A673 (cell line): ENCODE measurements at regions not wholly inside any gene's neighbourhood (a gene's known extent, or its start where the extent isn't known, plus 50 kb on each side); places are given as distances from the start of the nearest gene placed in this dataset.

ENCODE experiments used
- BruUV-seq: library from RNA; stranded (reverse); fragments of 400-500 nt; replicated peaks from 2 replicates; lab custom pipeline; 2021; lab: Mats Ljungman, UMichigan
- CTCF ChIA-PET: fragments of 300-600 bp; sonication (Branson Sonifier 250); formaldehyde crosslinking; loops from one replicate; lab custom pipeline; 2022; ENCODE audit warnings: antibody characterized with exemption; lab: Charles Lee
- POLR2A ChIA-PET: fragments of 300-600 bp; sonication (Branson Sonifier 250); formaldehyde crosslinking; loops from one replicate; lab custom pipeline; 2022; ENCODE audit warnings: antibody characterized with exemption; ENCODE audit not compliant: low non-redundant PET; lab: Charles Lee
- DNase-seq: peaks from one replicate; pipeline ENCODE4 v3.0.0-alpha.2; 2015; ENCODE audit warnings: low spot score
- H3K27ac ChIP-seq: fragments of 200-600 bp; sonication (generic); 2 replicates; pipeline ENCODE4 v1.5.1; 2016; ENCODE audit warnings: mixed run types, low read depth, mild to moderate bottlenecking, mixed read lengths, antibody characterized with exemption, low read length; ENCODE audit not compliant: poor library complexity, severe bottlenecking
- H3K27me3 ChIP-seq: fragments of 200-600 bp; sonication (generic); replicated peaks from 2 replicates; pipeline ENCODE4 v1.6.1; 2017; ENCODE audit warnings: mixed run types, low read depth, mild to moderate bottlenecking, mixed read lengths, antibody characterized with exemption, low read length; ENCODE audit not compliant: insufficient read depth, poor library complexity
- H3K36me3 ChIP-seq: fragments of 200-600 bp; sonication (generic); 2 replicates; pipeline ENCODE4 v1.6.1; 2016; ENCODE audit warnings: mixed run types, mild to moderate bottlenecking, mixed read lengths, antibody characterized with exemption, low read length; ENCODE audit not compliant: insufficient read depth, poor library complexity, severe bottlenecking
- H3K4me1 ChIP-seq: fragments of 200-600 bp; sonication (generic); 2 replicates; pipeline ENCODE4 v1.6.1; 2017; ENCODE audit warnings: mixed run types, mild to moderate bottlenecking, mixed read lengths, antibody characterized with exemption, low read length; ENCODE audit not compliant: insufficient read depth, poor library complexity, severe bottlenecking
- H3K4me3 ChIP-seq: fragments of 200-600 bp; sonication (generic); 2 replicates; pipeline ENCODE4 v1.5.1; 2016; ENCODE audit warnings: low read depth, mixed run types, mild to moderate bottlenecking, mixed read lengths, low read length; ENCODE audit not compliant: poor library complexity, severe bottlenecking
- H3K9me3 ChIP-seq: fragments of 200-600 bp; sonication (generic); 2 replicates; pipeline ENCODE4 v1.6.1; 2016; ENCODE audit warnings: mixed run types, low read depth, mild to moderate bottlenecking, mixed read lengths, antibody characterized with exemption, low read length; ENCODE audit not compliant: poor library complexity, severe bottlenecking
- EZH2 ChIP-seq: fragments of 200-600 bp; sonication (generic); IDR thresholded peaks from 2 replicates; pipeline ENCODE4 v1.6.1; 2017; ENCODE audit warnings: borderline replicate concordance, low read depth, mild to moderate bottlenecking, mixed read lengths, antibody characterized with exemption, low read length; ENCODE audit not compliant: poor library complexity, severe bottlenecking
- intact Hi-C: fragments of 100-400 bp; cut with micrococcal nuclease; formaldehyde crosslinking; loops from one replicate; pipeline ENCODE4 v1.10.0; 2022; ENCODE audit not compliant: unreplicated experiment
- TF ChIP-seq, protein P1 (sequence below): fragments of 300-800, 200-600 bp; sonication (generic); conservative IDR thresholded peaks from 2 replicates; pipeline ENCODE4 v1.5.1; 2017; ENCODE audit warnings: low read depth, mild to moderate bottlenecking, antibody characterized with exemption, low read length, moderate library complexity, mixed read lengths

DNA sequence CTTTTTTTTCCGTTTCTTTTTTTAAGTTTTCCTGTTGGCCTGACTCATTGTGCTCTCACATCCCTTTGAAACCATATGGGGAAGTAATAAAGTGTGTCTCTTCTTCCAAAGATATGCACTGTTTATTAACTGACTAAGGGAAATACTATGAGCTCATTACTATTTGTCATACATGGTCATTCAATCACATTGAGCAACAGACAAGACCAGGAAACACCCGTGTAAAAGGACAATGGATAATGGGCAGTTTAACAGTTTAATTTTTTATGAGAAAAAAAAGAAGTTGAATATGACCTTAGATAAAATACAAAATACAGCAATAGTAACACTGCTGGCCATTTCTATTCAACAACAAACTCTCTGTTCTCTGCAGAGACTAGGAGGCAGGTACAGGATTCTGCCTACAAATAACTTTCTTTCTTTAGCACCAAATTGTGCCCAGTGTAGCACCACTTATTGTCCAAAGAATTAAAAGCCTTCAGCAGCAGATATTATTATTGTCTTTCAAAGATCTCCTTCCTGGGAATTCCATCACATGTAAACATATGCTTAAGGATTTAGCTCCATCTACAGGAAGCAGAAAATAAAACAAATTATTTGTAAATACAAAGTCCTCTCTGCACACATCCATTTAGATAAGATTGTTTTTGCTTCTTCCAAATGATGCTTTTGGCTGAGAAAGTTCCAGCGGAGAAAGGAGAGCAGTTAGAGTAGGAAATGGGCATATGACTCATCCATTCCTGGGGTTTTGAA is 55.0 kb upstream of the AKR1E2 start:
- Histone ChIP-seq H3K9me3 (no peaks in the 10 kb centered on the region), H3K36me3 (no peaks in the 10 kb centered on the region), H3K4me3 (no peak overlapping the region), H3K4me1 (peaks cover 65% of the 10 kb centered on the region), H3K27ac (peak overlapping the region; percentile 67), H3K27me3 (no peaks in the 10 kb centered on the region)
- TF ChIP-seq, protein P1, sequence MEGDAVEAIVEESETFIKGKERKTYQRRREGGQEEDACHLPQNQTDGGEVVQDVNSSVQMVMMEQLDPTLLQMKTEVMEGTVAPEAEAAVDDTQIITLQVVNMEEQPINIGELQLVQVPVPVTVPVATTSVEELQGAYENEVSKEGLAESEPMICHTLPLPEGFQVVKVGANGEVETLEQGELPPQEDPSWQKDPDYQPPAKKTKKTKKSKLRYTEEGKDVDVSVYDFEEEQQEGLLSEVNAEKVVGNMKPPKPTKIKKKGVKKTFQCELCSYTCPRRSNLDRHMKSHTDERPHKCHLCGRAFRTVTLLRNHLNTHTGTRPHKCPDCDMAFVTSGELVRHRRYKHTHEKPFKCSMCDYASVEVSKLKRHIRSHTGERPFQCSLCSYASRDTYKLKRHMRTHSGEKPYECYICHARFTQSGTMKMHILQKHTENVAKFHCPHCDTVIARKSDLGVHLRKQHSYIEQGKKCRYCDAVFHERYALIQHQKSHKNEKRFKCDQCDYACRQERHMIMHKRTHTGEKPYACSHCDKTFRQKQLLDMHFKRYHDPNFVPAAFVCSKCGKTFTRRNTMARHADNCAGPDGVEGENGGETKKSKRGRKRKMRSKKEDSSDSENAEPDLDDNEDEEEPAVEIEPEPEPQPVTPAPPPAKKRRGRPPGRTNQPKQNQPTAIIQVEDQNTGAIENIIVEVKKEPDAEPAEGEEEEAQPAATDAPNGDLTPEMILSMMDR: peak; percentile 60
- no peak for TF ChIP-seq EZH2
- TSS peak; percentile 39 for BruUV-seq
- DNase-seq: peak; percentile 86
- ChIA-PET POLR2A (no interaction called here), CTCF (interaction anchor here (1.1 to 1.6 kb wide), 2 partner anchors 10 to 19 kb away, joined by 4 to 6 read pairs; no protein-coding TSS in a partner anchor)
- intact Hi-C loops: loop anchor here (5.0 kb wide), 2 partner anchors 989 to 1534 kb away; no protein-coding TSS in a partner anchor

DNA sequence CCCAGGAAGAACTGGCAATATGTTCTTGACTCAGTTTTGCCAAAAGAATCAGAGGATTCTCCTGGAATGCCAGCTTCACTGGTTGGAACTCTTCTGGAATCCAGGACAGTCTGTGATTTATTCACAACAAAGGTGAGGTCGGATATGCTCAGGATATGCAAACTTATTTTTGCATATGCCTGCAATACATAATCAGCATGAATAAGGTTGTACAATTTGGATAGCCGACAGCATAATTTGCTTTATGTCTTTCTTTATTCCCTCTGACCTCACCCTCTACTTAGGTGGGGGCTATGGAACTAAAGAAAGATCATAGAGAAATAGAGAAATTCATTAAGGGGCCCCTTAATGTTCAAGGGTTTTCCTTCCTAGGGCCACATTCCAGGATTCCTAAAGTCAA is 57.6 kb upstream of the AKR1E2 start:
- CTCF ChIA-PET: no interaction called here
- intact Hi-C loops: loop anchor here (5.0 to 10.0 kb wide), 5 partner anchors 61 to 1571 kb away; no protein-coding TSS in a partner anchor

DNA sequence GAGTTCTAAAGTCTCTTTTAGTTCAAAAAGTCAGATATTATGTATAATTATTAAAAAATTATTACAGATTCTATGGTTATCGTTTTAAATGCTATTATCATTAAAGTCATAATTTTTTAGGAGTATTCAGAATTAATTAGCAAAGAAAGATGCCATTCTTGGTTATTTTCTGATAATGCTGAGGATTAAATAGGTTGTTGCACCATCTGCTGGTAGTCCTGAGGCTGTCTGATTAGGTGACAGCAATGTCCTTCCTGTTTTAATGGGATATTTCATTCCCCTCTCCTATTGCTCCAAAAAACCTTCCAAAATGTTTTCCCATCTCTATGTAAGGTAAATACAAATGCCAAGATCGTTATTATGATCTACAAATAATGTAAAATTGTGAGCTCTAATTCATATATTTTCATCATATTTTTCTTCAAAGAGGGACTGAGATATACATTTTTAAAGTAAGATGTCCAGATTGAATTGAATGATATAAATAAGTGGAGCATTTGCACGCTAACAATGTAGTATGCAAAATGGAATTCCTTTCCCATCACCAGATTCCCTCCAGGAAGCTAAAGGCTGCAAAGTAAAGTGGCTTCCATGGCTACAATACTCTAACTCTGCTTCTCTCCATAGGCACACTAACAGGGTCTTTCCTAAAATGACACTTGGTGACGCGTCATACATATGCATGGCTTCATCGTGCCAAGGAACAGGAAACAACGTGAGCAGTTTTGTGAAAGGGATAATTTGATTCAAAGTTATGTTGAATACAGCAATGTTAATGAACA is 58.8 kb upstream of the AKR1E2 start:
- Histone ChIP-seq H3K27ac (peak overlapping the region; percentile 71), H3K27me3 (no peaks in the 10 kb centered on the region), H3K36me3 (no peaks in the 10 kb centered on the region), H3K4me1 (peaks cover 61% of the 10 kb centered on the region), H3K9me3 (no peaks in the 10 kb centered on the region), H3K4me3 (no peak overlapping the region)
- DNase-seq: peak; percentile 80
- intact Hi-C loops: loop anchor here (5.0 to 10.0 kb wide), 5 partner anchors 60 to 1570 kb away; no protein-coding TSS in a partner anchor
- TF ChIP-seq, protein P1: peak; percentile 81
- TF ChIP-seq EZH2: no peak
- POLR2A ChIA-PET: no interaction called here
- TSS peak; percentile 26 for BruUV-seq
- CTCF ChIA-PET: interaction anchor here (0.7 kb wide), 2 partner anchors 44 to 410 kb away, joined by 3 read pairs; no protein-coding TSS in a partner anchor

More for the DNA sequence above, 57.6 kb upstream of the AKR1E2 start:
- BruUV-seq: no TSS peak
- no peak for TF ChIP-seq EZH2
- TF ChIP-seq, protein P1: no peak
- no peaks in the 10 kb centered on the region for H3K27me3 ChIP-seq
- no peaks in the 10 kb centered on the region for H3K36me3 ChIP-seq
- H3K4me3 ChIP-seq: no peak overlapping the region
- POLR2A ChIA-PET: no interaction called here
- peak overlapping the region; percentile 71 for H3K27ac ChIP-seq
- no peak for DNase-seq
- peaks cover 66% of the 10 kb centered on the region for H3K4me1 ChIP-seq
- no peaks in the 10 kb centered on the region for H3K9me3 ChIP-seq
